Neural crest cell (in vitro differentiated cells): ENCODE measurements at regions not wholly inside any gene's neighbourhood (a gene's known extent, or its start where the extent isn't known, plus 50 kb on each side); places are given as distances from the start of the nearest gene placed in this dataset.

Experiments
- DNase-seq: peaks from one replicate; pipeline ENCODE4 v3.0.0; 2021; ENCODE audit warnings: low read depth, mixed read lengths, low spot score
- H3K27ac Mint-ChIP-seq: one replicate; pipeline ENCODE4 v1.8.0; 2021; ENCODE audit warnings: mild to moderate bottlenecking, mixed read lengths; ENCODE audit not compliant: unreplicated experiment
- H3K27me3 Mint-ChIP-seq: 2 replicates; pipeline ENCODE4 v1.8.0; 2021; ENCODE audit warnings: low read depth, mild to moderate bottlenecking, mixed read lengths
- H3K36me3 Mint-ChIP-seq: 2 replicates; pipeline ENCODE4 v1.8.0; 2021; ENCODE audit warnings: low read depth, mild to moderate bottlenecking, mixed read lengths
- H3K4me1 Mint-ChIP-seq: 2 replicates; pipeline ENCODE4 v1.8.0; 2021; ENCODE audit warnings: mixed read lengths
- H3K4me3 Mint-ChIP-seq: one replicate; pipeline ENCODE4 v1.8.0; 2021; ENCODE audit warnings: mild to moderate bottlenecking, mixed read lengths
- H3K9me3 Mint-ChIP-seq: 2 replicates; pipeline ENCODE4 v1.8.0; 2021; ENCODE audit warnings: mixed read lengths
- TF ChIP-seq, protein P1 (sequence below): fragments of 200-600 bp; sonication (generic); conservative IDR thresholded peaks from 2 replicates; pipeline ENCODE4 v1.5.0; 2021; ENCODE audit warnings: antibody characterized with exemption, mild to moderate bottlenecking

GRCh38 chr9:2343756-2344155 is 277.8 kb upstream of the VLDLR start:
- no peak for DNase-seq
- no peak overlapping the region for H3K27ac Mint-ChIP-seq
- H3K27me3 Mint-ChIP-seq: no peaks in the 10 kb centered on the region
- TF ChIP-seq, protein P1, sequence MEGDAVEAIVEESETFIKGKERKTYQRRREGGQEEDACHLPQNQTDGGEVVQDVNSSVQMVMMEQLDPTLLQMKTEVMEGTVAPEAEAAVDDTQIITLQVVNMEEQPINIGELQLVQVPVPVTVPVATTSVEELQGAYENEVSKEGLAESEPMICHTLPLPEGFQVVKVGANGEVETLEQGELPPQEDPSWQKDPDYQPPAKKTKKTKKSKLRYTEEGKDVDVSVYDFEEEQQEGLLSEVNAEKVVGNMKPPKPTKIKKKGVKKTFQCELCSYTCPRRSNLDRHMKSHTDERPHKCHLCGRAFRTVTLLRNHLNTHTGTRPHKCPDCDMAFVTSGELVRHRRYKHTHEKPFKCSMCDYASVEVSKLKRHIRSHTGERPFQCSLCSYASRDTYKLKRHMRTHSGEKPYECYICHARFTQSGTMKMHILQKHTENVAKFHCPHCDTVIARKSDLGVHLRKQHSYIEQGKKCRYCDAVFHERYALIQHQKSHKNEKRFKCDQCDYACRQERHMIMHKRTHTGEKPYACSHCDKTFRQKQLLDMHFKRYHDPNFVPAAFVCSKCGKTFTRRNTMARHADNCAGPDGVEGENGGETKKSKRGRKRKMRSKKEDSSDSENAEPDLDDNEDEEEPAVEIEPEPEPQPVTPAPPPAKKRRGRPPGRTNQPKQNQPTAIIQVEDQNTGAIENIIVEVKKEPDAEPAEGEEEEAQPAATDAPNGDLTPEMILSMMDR: no peak
- no peaks in the 10 kb centered on the region for H3K36me3 Mint-ChIP-seq
- H3K4me1 Mint-ChIP-seq: peaks cover 4% of the 10 kb centered on the region
- peaks cover 11% of the 10 kb centered on the region for H3K9me3 Mint-ChIP-seq
- no peak overlapping the region for H3K4me3 Mint-ChIP-seq

- H3K27me3 Mint-ChIP-seq: no peaks in the 10 kb centered on the region
- no peaks in the 10 kb centered on the region for H3K4me1 Mint-ChIP-seq
- no peaks in the 10 kb centered on the region for H3K36me3 Mint-ChIP-seq
- peaks cover 11% of the 10 kb centered on the region for H3K9me3 Mint-ChIP-seq
- no peak overlapping the region for H3K27ac Mint-ChIP-seq
- no peak for DNase-seq
- H3K4me3 Mint-ChIP-seq: no peak overlapping the region
- TF ChIP-seq, protein P1: no peak
These were observed 277.2 kb upstream of the VLDLR start for GRCh38 chr9:2344436-2344835.

- Mint-ChIP-seq H3K36me3 (no peaks in the 10 kb centered on the region), H3K9me3 (peaks cover 11% of the 10 kb centered on the region), H3K27me3 (no peaks in the 10 kb centered on the region), H3K4me1 (no peaks in the 10 kb centered on the region), H3K4me3 (no peak overlapping the region), H3K27ac (no peak overlapping the region)
- DNase-seq: no peak
- TF ChIP-seq, protein P1: no peak
These were observed 276.6 kb upstream of the VLDLR start for GRCh38 chr9:2345013-2345412.

DNA sequence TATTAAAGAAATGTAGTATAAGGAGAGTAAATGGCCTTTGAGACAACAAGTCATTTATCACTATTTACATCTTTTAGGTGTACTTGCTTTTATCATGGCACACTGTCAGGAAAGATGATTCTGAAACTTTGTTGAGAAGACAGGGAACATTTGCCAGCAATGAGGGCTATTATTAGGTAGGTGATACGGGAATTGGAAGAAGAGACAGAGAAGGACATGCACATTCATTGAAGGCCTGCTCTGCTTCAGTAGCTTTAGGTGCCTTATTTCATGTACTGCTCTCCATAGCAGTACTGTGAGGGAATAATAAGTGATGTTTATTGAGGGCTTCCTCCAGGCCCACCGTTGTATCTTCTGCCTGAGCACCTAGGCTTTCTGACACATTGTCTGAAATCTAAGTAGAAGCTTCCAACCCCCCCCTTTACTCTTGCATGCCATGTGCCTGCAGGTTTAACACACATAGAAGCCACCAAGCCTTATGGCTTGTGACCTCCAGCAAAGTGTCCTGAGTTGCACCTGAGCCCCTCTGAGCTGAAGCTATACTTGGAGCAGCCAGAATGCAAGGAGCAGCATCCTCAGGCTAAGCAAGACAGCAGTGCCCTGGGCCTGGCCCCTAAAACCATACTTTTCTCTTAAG is 275.2 kb upstream of the VLDLR start:
- no peak overlapping the region for H3K27ac Mint-ChIP-seq
- H3K9me3 Mint-ChIP-seq: peaks cover 11% of the 10 kb centered on the region
- DNase-seq: no peak
- no peaks in the 10 kb centered on the region for H3K4me1 Mint-ChIP-seq
- no peaks in the 10 kb centered on the region for H3K36me3 Mint-ChIP-seq
- no peaks in the 10 kb centered on the region for H3K27me3 Mint-ChIP-seq
- H3K4me3 Mint-ChIP-seq: no peak overlapping the region
- TF ChIP-seq, protein P1: no peak

GRCh38 chr9:2351324-2351723 is 270.3 kb upstream of the VLDLR start:
- H3K27ac Mint-ChIP-seq: no peak overlapping the region
- peaks cover 18% of the 10 kb centered on the region for H3K4me1 Mint-ChIP-seq
- peaks cover 2% of the 10 kb centered on the region for H3K36me3 Mint-ChIP-seq
- H3K9me3 Mint-ChIP-seq: peaks cover 5% of the 10 kb centered on the region
- no peaks in the 10 kb centered on the region for H3K27me3 Mint-ChIP-seq
- TF ChIP-seq, protein P1: no peak
- DNase-seq: no peak
- H3K4me3 Mint-ChIP-seq: no peak overlapping the region
